ENCODE measurements at regions not wholly inside any gene's neighbourhood (a gene's known extent, or its start where the extent isn't known, plus 50 kb on each side); places are given as distances from the start of the nearest gene placed in this dataset.

GRCh38 chr7:136167991-136168390, 190.8 kb upstream of the MTPN start:
- TF ChIP-seq YY1 (IDR thresholded peaks at IDR 0.05) (no peak), CTCF (IDR thresholded peaks at IDR 0.05; ENCODE audit: low read depth, low read length, missing input control) (no peak), REST (IDR thresholded peaks at IDR 0.05) (no peak), GABPA (IDR thresholded peaks at IDR 0.05 in 1 of 2, conservative IDR thresholded peaks at IDR 0.05 in 1 of 2) (no peak)

All from liver (tissue), 3 donors.